Endothelial cell of hepatic sinusoid (primary cell): ENCODE measurements at regions not wholly inside any gene's neighbourhood (a gene's known extent, or its start where the extent isn't known, plus 50 kb on each side); places are given as distances from the start of the nearest gene placed in this dataset.

Experiments used
- in situ Hi-C: cut with HindIII; loops from 2 replicates; pipeline ENCODE4 v1.10.0; 2017; ENCODE audit warnings: low sequenced_read_pairs

GRCh38 chr3:165355316-165355715, 159.1 kb upstream of the SLITRK3 start:
- in situ Hi-C loops, result no loop called here

GRCh38 chr3:165347526-165347925, 151.3 kb upstream of the SLITRK3 start:
- in situ Hi-C loops, result no loop called here

- in situ Hi-C loops, result no loop called here
Observed at GRCh38 chr3:165346503-165346902, 150.3 kb upstream of the SLITRK3 start.

GRCh38 chr3:165343185-165343584, 147.0 kb upstream of the SLITRK3 start:
- in situ Hi-C loops, result no loop called here

GRCh38 chr3:165339753-165340152, 143.6 kb upstream of the SLITRK3 start:
- in situ Hi-C loops, result no loop called here

- in situ Hi-C loops, result no loop called here
Observed at GRCh38 chr3:165336786-165337185, 140.6 kb upstream of the SLITRK3 start.
